ENCODE measurements at regions not wholly inside any gene's neighbourhood (a gene's known extent, or its start where the extent isn't known, plus 50 kb on each side); places are given as distances from the start of the nearest gene placed in this dataset.

DNA sequence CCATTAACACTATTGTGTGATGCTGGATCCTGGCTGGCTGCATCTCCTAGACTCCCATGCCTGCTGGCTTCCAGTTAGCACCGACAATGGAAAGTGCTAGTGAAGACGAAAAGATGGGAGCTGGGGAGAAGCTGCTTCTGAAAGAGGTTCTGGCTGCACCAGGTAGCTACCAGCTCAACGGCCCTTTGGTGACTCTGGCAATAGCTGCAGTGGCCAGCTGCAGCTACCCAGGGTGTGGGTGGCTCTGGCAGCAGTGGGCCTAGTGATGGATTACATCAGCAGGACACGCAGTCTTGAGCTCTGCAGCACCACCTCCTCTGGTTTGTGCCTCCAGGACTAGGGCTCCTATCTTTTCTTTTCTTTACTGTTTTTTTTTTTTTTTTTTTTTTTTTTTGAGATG lies 662.6 kb downstream of the MATN1 start:
- TF ChIP-seq PPARA (CRISPR knock-in tag; IDR thresholded peaks at IDR 0.05; ENCODE audit: borderline replicate concordance): no peak
- TF ChIP-seq TCF4 (CRISPR knock-in tag; IDR thresholded peaks at IDR 0.05; ENCODE audit: borderline replicate concordance): no peak
- no peak for TF ChIP-seq ZNF565 (CRISPR knock-in tag; conservative IDR thresholded peaks at IDR 0.05; ENCODE audit: low read depth)
- TF ChIP-seq SNAI2 (CRISPR knock-in tag; IDR thresholded peaks at IDR 0.05): no peak
- TF ChIP-seq, protein P1, sequence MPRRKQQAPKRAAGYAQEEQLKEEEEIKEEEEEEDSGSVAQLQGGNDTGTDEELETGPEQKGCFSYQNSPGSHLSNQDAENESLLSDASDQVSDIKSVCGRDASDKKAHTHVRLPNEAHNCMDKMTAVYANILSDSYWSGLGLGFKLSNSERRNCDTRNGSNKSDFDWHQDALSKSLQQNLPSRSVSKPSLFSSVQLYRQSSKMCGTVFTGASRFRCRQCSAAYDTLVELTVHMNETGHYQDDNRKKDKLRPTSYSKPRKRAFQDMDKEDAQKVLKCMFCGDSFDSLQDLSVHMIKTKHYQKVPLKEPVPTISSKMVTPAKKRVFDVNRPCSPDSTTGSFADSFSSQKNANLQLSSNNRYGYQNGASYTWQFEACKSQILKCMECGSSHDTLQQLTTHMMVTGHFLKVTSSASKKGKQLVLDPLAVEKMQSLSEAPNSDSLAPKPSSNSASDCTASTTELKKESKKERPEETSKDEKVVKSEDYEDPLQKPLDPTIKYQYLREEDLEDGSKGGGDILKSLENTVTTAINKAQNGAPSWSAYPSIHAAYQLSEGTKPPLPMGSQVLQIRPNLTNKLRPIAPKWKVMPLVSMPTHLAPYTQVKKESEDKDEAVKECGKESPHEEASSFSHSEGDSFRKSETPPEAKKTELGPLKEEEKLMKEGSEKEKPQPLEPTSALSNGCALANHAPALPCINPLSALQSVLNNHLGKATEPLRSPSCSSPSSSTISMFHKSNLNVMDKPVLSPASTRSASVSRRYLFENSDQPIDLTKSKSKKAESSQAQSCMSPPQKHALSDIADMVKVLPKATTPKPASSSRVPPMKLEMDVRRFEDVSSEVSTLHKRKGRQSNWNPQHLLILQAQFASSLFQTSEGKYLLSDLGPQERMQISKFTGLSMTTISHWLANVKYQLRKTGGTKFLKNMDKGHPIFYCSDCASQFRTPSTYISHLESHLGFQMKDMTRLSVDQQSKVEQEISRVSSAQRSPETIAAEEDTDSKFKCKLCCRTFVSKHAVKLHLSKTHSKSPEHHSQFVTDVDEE (CRISPR knock-in tag; IDR thresholded peaks at IDR 0.05): no peak
- TF ChIP-seq ISL1 (CRISPR knock-in tag; IDR thresholded peaks at IDR 0.05): no peak
- no peak for TF ChIP-seq ZC3H10 (CRISPR knock-in tag; IDR thresholded peaks at IDR 0.05)
- TF ChIP-seq, protein P2, sequence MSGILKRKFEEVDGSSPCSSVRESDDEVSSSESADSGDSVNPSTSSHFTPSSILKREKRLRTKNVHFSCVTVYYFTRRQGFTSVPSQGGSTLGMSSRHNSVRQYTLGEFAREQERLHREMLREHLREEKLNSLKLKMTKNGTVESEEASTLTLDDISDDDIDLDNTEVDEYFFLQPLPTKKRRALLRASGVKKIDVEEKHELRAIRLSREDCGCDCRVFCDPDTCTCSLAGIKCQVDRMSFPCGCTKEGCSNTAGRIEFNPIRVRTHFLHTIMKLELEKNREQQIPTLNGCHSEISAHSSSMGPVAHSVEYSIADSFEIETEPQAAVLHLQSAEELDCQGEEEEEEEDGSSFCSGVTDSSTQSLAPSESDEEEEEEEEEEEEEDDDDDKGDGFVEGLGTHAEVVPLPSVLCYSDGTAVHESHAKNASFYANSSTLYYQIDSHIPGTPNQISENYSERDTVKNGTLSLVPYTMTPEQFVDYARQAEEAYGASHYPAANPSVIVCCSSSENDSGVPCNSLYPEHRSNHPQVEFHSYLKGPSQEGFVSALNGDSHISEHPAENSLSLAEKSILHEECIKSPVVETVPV (CRISPR knock-in tag; IDR thresholded peaks at IDR 0.05): no peak
- TF ChIP-seq ZFP3 (CRISPR knock-in tag; IDR thresholded peaks at IDR 0.05): no peak
